A673 (cell line): ENCODE measurements at regions not wholly inside any gene's neighbourhood (a gene's known extent, or its start where the extent isn't known, plus 50 kb on each side); places are given as distances from the start of the nearest gene placed in this dataset.

ENCODE experiments used
- BruUV-seq: library from RNA; stranded (reverse); fragments of 400-500 nt; replicated peaks from 2 replicates; lab custom pipeline; 2021; lab: Mats Ljungman, UMichigan
- CTCF ChIA-PET: fragments of 300-600 bp; sonication (Branson Sonifier 250); formaldehyde crosslinking; loops from one replicate; lab custom pipeline; 2022; ENCODE audit warnings: antibody characterized with exemption; lab: Charles Lee
- POLR2A ChIA-PET: fragments of 300-600 bp; sonication (Branson Sonifier 250); formaldehyde crosslinking; loops from one replicate; lab custom pipeline; 2022; ENCODE audit warnings: antibody characterized with exemption; ENCODE audit not compliant: low non-redundant PET; lab: Charles Lee
- DNase-seq: peaks from one replicate; pipeline ENCODE4 v3.0.0-alpha.2; 2015; ENCODE audit warnings: low spot score
- H3K27ac ChIP-seq: fragments of 200-600 bp; sonication (generic); 2 replicates; pipeline ENCODE4 v1.5.1; 2016; ENCODE audit warnings: mixed run types, low read depth, mild to moderate bottlenecking, mixed read lengths, antibody characterized with exemption, low read length; ENCODE audit not compliant: poor library complexity, severe bottlenecking
- H3K27me3 ChIP-seq: fragments of 200-600 bp; sonication (generic); replicated peaks from 2 replicates; pipeline ENCODE4 v1.6.1; 2017; ENCODE audit warnings: mixed run types, low read depth, mild to moderate bottlenecking, mixed read lengths, antibody characterized with exemption, low read length; ENCODE audit not compliant: insufficient read depth, poor library complexity
- H3K36me3 ChIP-seq: fragments of 200-600 bp; sonication (generic); 2 replicates; pipeline ENCODE4 v1.6.1; 2016; ENCODE audit warnings: mixed run types, mild to moderate bottlenecking, mixed read lengths, antibody characterized with exemption, low read length; ENCODE audit not compliant: insufficient read depth, poor library complexity, severe bottlenecking
- H3K4me1 ChIP-seq: fragments of 200-600 bp; sonication (generic); 2 replicates; pipeline ENCODE4 v1.6.1; 2017; ENCODE audit warnings: mixed run types, mild to moderate bottlenecking, mixed read lengths, antibody characterized with exemption, low read length; ENCODE audit not compliant: insufficient read depth, poor library complexity, severe bottlenecking
- H3K4me3 ChIP-seq: fragments of 200-600 bp; sonication (generic); 2 replicates; pipeline ENCODE4 v1.5.1; 2016; ENCODE audit warnings: low read depth, mixed run types, mild to moderate bottlenecking, mixed read lengths, low read length; ENCODE audit not compliant: poor library complexity, severe bottlenecking
- H3K9me3 ChIP-seq: fragments of 200-600 bp; sonication (generic); 2 replicates; pipeline ENCODE4 v1.6.1; 2016; ENCODE audit warnings: mixed run types, low read depth, mild to moderate bottlenecking, mixed read lengths, antibody characterized with exemption, low read length; ENCODE audit not compliant: poor library complexity, severe bottlenecking
- CTCF ChIP-seq: fragments of 300-800, 200-600 bp; sonication (generic); conservative IDR thresholded peaks from 2 replicates; pipeline ENCODE4 v1.5.1; 2017; ENCODE audit warnings: low read depth, mild to moderate bottlenecking, antibody characterized with exemption, low read length, moderate library complexity, mixed read lengths
- EZH2 ChIP-seq: fragments of 200-600 bp; sonication (generic); IDR thresholded peaks from 2 replicates; pipeline ENCODE4 v1.6.1; 2017; ENCODE audit warnings: borderline replicate concordance, low read depth, mild to moderate bottlenecking, mixed read lengths, antibody characterized with exemption, low read length; ENCODE audit not compliant: poor library complexity, severe bottlenecking
- intact Hi-C: fragments of 100-400 bp; cut with micrococcal nuclease; formaldehyde crosslinking; loops from one replicate; pipeline ENCODE4 v1.10.0; 2022; ENCODE audit not compliant: unreplicated experiment

- ChIA-PET POLR2A (no interaction called here), CTCF (no interaction called here)
- Histone ChIP-seq H3K4me3 (no peak overlapping the region), H3K4me1 (no peaks in the 10 kb centered on the region), H3K27ac (no peak overlapping the region), H3K36me3 (no peaks in the 10 kb centered on the region), H3K27me3 (no peaks in the 10 kb centered on the region), H3K9me3 (no peaks in the 10 kb centered on the region)
- TF ChIP-seq EZH2 (no peak), CTCF (no peak)
- no TSS peak for BruUV-seq
- DNase-seq: no peak
- intact Hi-C loops: no loop called here
Observed at GRCh38 chr16:79372503-79373184, 227.9 kb downstream of the MAF start.

DNA sequence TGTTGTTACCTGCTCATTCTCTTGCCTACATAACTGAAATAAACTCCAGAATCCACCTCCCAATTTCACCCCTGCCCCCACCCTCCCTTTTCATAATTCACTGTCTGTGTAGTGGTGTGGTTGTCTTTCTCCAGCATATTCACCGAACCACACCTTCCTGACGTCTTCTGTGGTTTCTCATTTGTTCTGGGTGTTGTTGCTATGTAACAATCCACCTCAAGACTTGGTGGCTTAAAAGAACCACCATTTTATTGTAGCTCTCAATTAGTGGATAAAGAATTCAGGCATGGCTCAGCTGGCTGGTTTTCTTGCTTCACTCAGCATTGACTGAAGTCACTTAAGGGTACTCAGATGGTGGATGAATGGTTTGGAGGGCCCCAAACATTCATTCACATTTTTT is 229.8 kb downstream of the MAF start:
- no peak for TF ChIP-seq CTCF
- TF ChIP-seq EZH2: no peak
- ChIA-PET CTCF (no interaction called here), POLR2A (no interaction called here)
- no peak overlapping the region for H3K4me3 ChIP-seq
- H3K4me1 ChIP-seq: no peaks in the 10 kb centered on the region
- H3K27me3 ChIP-seq: no peaks in the 10 kb centered on the region
- no peaks in the 10 kb centered on the region for H3K9me3 ChIP-seq
- no peak overlapping the region for H3K27ac ChIP-seq
- no peaks in the 10 kb centered on the region for H3K36me3 ChIP-seq
- intact Hi-C loops: no loop called here
- BruUV-seq: no TSS peak
- no peak for DNase-seq

DNA sequence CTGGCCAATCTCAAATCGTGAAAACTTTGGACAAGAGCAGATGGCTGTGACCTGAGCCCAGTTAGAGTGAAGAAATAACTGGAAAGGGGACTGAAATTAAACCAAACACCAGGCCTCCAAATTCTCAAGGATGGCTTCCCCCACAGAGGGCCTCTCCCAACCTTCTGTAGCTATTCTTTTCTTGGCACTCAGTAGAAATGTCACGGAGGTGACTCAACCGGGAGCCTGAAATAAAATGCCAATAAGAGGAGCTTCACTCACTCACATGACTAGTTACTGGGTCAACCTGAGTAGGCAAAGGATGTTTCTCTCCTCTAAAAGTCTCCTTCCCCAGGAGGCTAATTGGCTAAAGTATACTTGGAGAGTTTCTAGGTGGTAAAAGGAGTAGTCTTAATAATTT is 230.7 kb downstream of the MAF start:
- ChIA-PET POLR2A (no interaction called here), CTCF (no interaction called here)
- intact Hi-C loops: no loop called here

More for the DNA sequence above, 230.7 kb downstream of the MAF start:
- DNase-seq: no peak
- Histone ChIP-seq H3K9me3 (no peaks in the 10 kb centered on the region), H3K27ac (no peak overlapping the region), H3K4me1 (no peaks in the 10 kb centered on the region), H3K4me3 (no peak overlapping the region), H3K36me3 (no peaks in the 10 kb centered on the region), H3K27me3 (no peaks in the 10 kb centered on the region)
- TF ChIP-seq CTCF (no peak), EZH2 (no peak)
- no TSS peak for BruUV-seq
